ENCODE measurements at regions not wholly inside any gene's neighbourhood (a gene's known extent, or its start where the extent isn't known, plus 50 kb on each side); places are given as distances from the start of the nearest gene placed in this dataset.

- Histone ChIP-seq H3K9me3 (ENCODE audit: control insufficient read depth, insufficient read depth, low read length) (peaks cover 47% of the 10 kb centered on the region), H3K4me2 (ENCODE audit: low read depth, low read length) (no peak overlapping the region), H2BK15ac (ENCODE audit: low read depth, low read length) (no peak overlapping the region), H4K20me1 (ENCODE audit: insufficient read depth, low read length) (no peaks in the 10 kb centered on the region), H3K27ac (ENCODE audit: insufficient read depth, low read length) (no peak overlapping the region), H2AFZ (replicated peaks; ENCODE audit: low read length, poor library complexity) (no peak overlapping the region), H3K79me1 (ENCODE audit: low read depth in 1 of 2, low read length in 2 of 2) (no peaks in the 10 kb centered on the region), H3K9me1 (ENCODE audit: insufficient read depth, low read length) (no peaks in the 10 kb centered on the region), H4K91ac (ENCODE audit: insufficient read depth, low read depth, low read length) (no peak overlapping the region), H3K14ac (replicated peaks; ENCODE audit: low read depth, low read length) (no peak overlapping the region), H3K18ac (ENCODE audit: low read depth, low read length) (no peak overlapping the region), H3K36me3 (ENCODE audit: control insufficient read depth, insufficient read depth, low read length) (no peaks in the 10 kb centered on the region), H3K23ac (ENCODE audit: low read depth, low read length) (no peak overlapping the region), H4K8ac (ENCODE audit: low read depth in 2 of 2, low read length in 2 of 2) (no peak overlapping the region), H2BK120ac (ENCODE audit: low read depth, low read length) (no peak overlapping the region), H4K5ac (ENCODE audit: low read depth, low read length) (no peak overlapping the region), H2AK5ac (ENCODE audit: low read depth, low read length) (no peak overlapping the region), H2AK9ac (replicated peaks; ENCODE audit: low read depth, low read length, poor library complexity) (no peak overlapping the region), H3K27me3 (ENCODE audit: control insufficient read depth, insufficient read depth, low read length) (no peaks in the 10 kb centered on the region), H3K4me1 (ENCODE audit: control insufficient read depth, insufficient read depth, low read length) (no peaks in the 10 kb centered on the region), H3K4me3 (ENCODE audit: insufficient read depth, low read depth, low read length) (no peak overlapping the region), H2BK5ac (ENCODE audit: low read depth, low read length, poor library complexity, severe bottlenecking) (no peak overlapping the region), H3K9ac (ENCODE audit: low read depth, low read length) (no peak overlapping the region), H2BK20ac (ENCODE audit: low read depth, low read length) (no peak overlapping the region), H3K56ac (ENCODE audit: extremely low read depth, insufficient read depth, low read length) (no peak overlapping the region), H3K4ac (ENCODE audit: low read depth, low read length) (no peak overlapping the region)
- WGBS, 2 experiments (ENCODE audit: extremely low coverage in 2 of 2, insufficient read length in 1 of 2) = no CpG with 5 or more reads among the region's 8 CpGs
- ATAC-seq (ENCODE audit: low read depth) (no peak), DNase-seq (no peak)
- ChIA-PET POLR2A (ENCODE audit: unreplicated experiment) (no interaction called here), CTCF (no interaction called here)
- no peak for TF ChIP-seq RFX5 (IDR thresholded peaks at IDR 0.05; ENCODE audit: low read depth, low read length)
- no peak for TF ChIP-seq FOS (IDR thresholded peaks at IDR 0.05; ENCODE audit: low read depth, low read length)
- no peak for TF ChIP-seq RCOR1 (IDR thresholded peaks at IDR 0.05; ENCODE audit: insufficient replicate concordance, low read length)
- TF ChIP-seq POLR2A (IDR thresholded peaks at IDR 0.05; ENCODE audit: low read depth, low read length) = no peak
- no peak for TF ChIP-seq MAFK (IDR thresholded peaks at IDR 0.05; ENCODE audit: low read depth, low read length)
- TF ChIP-seq CEBPB (IDR thresholded peaks at IDR 0.05; ENCODE audit: low read depth, low read length) = no peak
- TF ChIP-seq BHLHE40 (IDR thresholded peaks at IDR 0.05; ENCODE audit: low read depth, low read length) = no peak
- no peak for TF ChIP-seq CTCF (conservative IDR thresholded peaks at IDR 0.05; ENCODE audit: low read depth, low read length)
- no peak for TF ChIP-seq NFE2L2 (IDR thresholded peaks at IDR 0.05; ENCODE audit: low read depth, low read length)
- no peak for TF ChIP-seq SMC3 (IDR thresholded peaks at IDR 0.05; ENCODE audit: low read depth, low read length)
- no peak for TF ChIP-seq MXI1 (IDR thresholded peaks at IDR 0.05; ENCODE audit: borderline replicate concordance, low read depth, low read length)
- TF ChIP-seq RAD21 (IDR thresholded peaks at IDR 0.05; ENCODE audit: low read length) = no peak
- no peak for TF ChIP-seq CHD1 (IDR thresholded peaks at IDR 0.05; ENCODE audit: low read depth, low read length)
- no peak for TF ChIP-seq USF2 (IDR thresholded peaks at IDR 0.05; ENCODE audit: low read depth, low read length)
- TF ChIP-seq MAZ (IDR thresholded peaks at IDR 0.05; ENCODE audit: borderline replicate concordance, low read depth, low read length) = no peak
- TF ChIP-seq ELK1 (IDR thresholded peaks at IDR 0.05; ENCODE audit: borderline replicate concordance, low read depth, low read length) = no peak
- dilution Hi-C loops (cut with HindIII; ENCODE audit: low sequenced_read_pairs, unreplicated experiment) = no loop called here
- in situ Hi-C loops (cut with MboI; ENCODE audit: low sequenced_read_pairs) = no loop called here
- BruUV-seq (replicated peaks) = no TSS peak
- intact Hi-C loops (cut with micrococcal nuclease) = no loop called here
Observed at GRCh38 chr14:99058542-99058941, 213.5 kb downstream of the BCL11B start.

Measured in IMR-90 (cell line).